Amniotic stem cell (primary cell): ENCODE measurements at regions not wholly inside any gene's neighbourhood (a gene's known extent, or its start where the extent isn't known, plus 50 kb on each side); places are given as distances from the start of the nearest gene placed in this dataset.
"Not testable (repeated sequence)": the region's sequence is repeated elsewhere in the genome, so short reads cannot be mapped to it uniquely, and the experiment has no call there.

Experiments used
- DNase-seq: peaks from one replicate; lab custom pipeline; 2025; lab: John Stamatoyannopoulos, UW

- no peak for DNase-seq
Measured at GRCh38 chr1:198934426-198934825, 295.6 kb downstream of the PTPRC start.

- no peak for DNase-seq
Measured at GRCh38 chr1:198934901-198935305, 296.1 kb downstream of the PTPRC start.

GRCh38 chr1:198935306-198935921, 296.6 kb downstream of the PTPRC start:
- peak; percentile 86 for DNase-seq

GRCh38 chr1:198936371-198937083, 297.7 kb downstream of the PTPRC start:
- no peak for DNase-seq

- DNase-seq: peak; percentile 85
Measured at GRCh38 chr1:198937231-198938031, 298.6 kb downstream of the PTPRC start.

- no peak for DNase-seq
Measured at GRCh38 chr1:198939286-198939685, 300.4 kb downstream of the PTPRC start.

GRCh38 chr1:198939956-198940355, 301.1 kb downstream of the PTPRC start:
- DNase-seq: no peak

- DNase-seq: no peak
Measured at GRCh38 chr1:198942466-198942865, 303.6 kb downstream of the PTPRC start.

- DNase-seq: no peak
Measured at GRCh38 chr1:198943484-198944187, 304.8 kb downstream of the PTPRC start.

GRCh38 chr1:198947456-198947855, 308.6 kb downstream of the PTPRC start:
- no peak for DNase-seq

- DNase-seq: no peak
Measured at GRCh38 chr1:198948895-198949659, 310.2 kb downstream of the PTPRC start.

- no peak for DNase-seq
Measured at GRCh38 chr1:198950036-198950435, 311.2 kb downstream of the PTPRC start.

- DNase-seq: no peak
Measured at GRCh38 chr1:198955085-198955484, 316.2 kb downstream of the PTPRC start.

- DNase-seq: no peak
Measured at GRCh38 chr1:198957044-198957443, 318.2 kb downstream of the PTPRC start.

GRCh38 chr1:198959032-198959431, 320.2 kb downstream of the PTPRC start:
- no peak for DNase-seq

- DNase-seq: no peak
Measured at GRCh38 chr1:198959676-198960075, 320.8 kb downstream of the PTPRC start.

- not testable (repeated sequence) for DNase-seq
Measured at GRCh38 chr1:198963796-198964195, 325.0 kb downstream of the PTPRC start.

GRCh38 chr1:198966519-198966918, 327.7 kb downstream of the PTPRC start:
- DNase-seq: no peak

- no peak for DNase-seq
Measured at GRCh38 chr1:198967566-198967965, 328.7 kb downstream of the PTPRC start.

GRCh38 chr1:198968866-198969265, 330.0 kb downstream of the PTPRC start:
- no peak for DNase-seq

GRCh38 chr1:198969981-198970380, 331.1 kb downstream of the PTPRC start:
- DNase-seq: no peak

GRCh38 chr1:198970916-198971315, 332.1 kb downstream of the PTPRC start:
- DNase-seq: no peak
